GM19328 (cell line): ENCODE measurements at regions not wholly inside any gene's neighbourhood (a gene's known extent, or its start where the extent isn't known, plus 50 kb on each side); places are given as distances from the start of the nearest gene placed in this dataset.

ENCODE experiments used
- ATAC-seq: cut with Tn5 transposase; IDR thresholded peaks from one replicate; pipeline ENCODE4 v1.9.1; 2021; ENCODE audit warnings: mild to moderate bottlenecking, moderate library complexity; ENCODE audit not compliant: unreplicated experiment

DNA sequence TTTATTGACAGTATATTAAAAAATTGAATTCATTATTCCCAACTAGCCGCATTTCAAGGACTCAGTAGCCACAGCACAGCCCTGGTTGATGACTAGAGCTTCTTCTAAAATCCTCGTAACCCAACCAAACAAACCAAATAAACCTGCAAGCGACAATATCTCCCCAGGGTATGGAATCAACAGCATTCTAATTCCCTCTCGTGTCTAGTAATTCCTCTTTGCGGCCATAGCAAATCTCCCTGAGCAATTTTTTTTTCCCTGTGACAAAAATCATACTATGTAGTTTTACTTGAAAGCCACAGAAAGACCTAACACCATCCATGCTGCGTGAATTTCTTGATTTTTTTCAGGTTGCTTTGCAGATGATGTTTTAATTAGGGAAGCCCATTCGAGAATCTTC, 143.4 kb upstream of the MYOCD start:
- no peak for ATAC-seq

DNA sequence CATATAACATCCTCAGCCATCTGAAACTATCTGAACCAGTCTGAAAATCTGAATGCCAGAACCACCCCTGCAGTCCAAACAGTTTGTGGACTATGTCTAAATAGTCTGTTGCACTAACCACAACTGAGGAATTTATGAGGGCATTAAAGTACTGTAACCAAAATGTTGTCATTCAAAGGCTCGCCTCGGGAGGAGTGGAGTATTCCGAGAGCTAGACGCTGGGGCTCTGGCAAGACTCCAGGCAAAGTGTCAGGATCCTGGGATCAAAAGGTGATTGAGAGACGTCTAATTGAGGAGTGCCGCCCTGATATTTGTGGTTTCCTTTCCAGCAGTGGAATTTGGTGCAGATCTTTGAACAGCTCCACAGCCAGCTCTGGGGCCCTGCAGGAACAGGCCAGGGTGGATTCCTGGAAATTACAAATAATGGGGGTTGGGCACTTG, 142.9 kb upstream of the MYOCD start:
- no peak for ATAC-seq

DNA sequence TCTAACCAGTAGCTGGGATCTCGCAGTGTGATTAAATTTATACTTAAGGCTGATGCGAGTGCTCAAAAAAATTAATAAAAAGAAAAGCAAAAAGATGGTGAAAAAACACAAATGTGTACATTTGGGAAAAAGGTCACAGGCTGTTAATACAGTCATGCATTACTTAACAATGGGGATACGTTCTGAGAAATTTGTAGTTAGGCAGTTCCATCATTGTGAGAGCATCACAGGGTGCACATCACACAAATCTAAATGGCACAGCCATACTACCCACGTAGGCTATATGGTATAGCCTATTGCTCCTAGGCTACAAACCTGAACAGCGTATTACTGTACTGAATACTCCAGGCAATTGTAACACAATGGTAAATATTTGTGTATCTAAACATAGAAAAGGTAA, 142.4 kb upstream of the MYOCD start:
- ATAC-seq: no peak

DNA sequence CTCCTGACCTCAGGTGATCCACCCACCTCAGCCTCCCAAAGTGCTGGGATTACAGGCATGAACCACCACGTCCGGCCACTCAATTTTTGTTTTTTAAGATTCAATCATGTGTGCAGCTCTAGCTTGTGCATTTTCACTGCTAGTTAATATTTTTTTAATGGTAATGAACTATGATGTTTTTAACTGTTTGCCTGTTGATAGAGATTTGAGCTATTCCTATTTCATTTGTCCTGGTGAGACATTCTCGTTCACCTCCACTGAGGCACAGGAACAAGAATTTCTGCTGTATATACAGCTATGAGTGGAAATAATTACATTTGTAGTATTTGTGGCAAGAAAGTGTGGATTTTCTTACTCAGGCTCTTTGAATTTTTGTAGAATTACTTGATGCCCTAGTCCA, 137.7 kb upstream of the MYOCD start:
- ATAC-seq: no peak

DNA sequence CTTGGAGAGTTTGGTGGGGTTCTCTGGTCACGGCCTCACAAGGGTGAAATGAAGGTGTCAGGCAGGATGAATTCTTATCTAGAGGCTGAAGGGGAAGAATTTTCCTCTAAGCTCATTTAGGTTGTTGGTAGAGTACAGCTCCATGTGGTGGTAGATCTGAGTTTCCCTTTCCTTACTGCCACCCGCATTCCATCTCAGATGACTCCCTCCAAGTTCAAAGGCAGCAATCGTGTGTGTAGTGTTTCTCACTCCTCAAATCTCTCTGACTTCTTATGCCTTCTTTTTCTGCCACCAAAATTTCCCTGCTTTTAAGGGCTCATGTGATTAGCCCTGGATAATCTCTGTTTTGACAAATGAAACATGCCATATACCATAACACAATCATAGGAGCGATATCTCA, 135.5 kb upstream of the MYOCD start:
- no peak for ATAC-seq

DNA sequence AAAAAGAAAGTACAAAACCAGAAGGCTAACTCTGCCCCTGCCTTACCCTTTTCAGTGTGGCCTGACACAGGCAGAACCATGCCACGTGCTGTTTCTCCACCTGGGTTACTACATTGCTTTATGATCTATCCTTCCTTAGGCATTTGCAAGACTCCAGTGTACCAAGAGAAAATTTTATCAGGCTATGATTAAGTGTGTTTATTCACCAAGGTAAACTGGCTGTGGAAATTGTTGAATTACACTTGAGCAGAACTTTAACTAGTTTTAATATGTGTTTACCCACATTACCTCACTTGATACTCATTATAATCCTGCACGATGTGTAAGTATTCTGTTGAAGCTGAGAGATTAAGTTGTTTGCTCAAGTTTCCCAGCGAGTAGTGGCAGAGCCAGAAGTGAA, 129.7 kb upstream of the MYOCD start:
- no peak for ATAC-seq

DNA sequence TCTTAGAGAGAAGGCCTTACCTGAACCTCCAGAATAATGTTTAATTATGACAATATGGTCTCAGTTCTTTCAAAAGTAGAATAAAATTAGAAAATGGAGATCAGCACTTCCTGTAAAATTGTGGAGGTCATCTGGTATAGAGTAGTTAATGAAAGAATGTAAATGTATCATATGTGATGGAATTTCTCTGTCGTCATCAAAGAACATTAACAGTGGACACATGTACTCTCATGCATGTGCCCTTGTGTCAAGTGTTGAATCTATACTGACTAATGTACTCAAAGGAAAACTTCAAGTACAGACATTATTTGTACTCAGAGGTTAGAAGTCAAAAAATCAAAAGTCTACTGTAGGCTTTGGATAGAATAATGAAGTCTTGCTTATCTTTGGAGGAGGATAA, 129.2 kb upstream of the MYOCD start:
- ATAC-seq: no peak

DNA sequence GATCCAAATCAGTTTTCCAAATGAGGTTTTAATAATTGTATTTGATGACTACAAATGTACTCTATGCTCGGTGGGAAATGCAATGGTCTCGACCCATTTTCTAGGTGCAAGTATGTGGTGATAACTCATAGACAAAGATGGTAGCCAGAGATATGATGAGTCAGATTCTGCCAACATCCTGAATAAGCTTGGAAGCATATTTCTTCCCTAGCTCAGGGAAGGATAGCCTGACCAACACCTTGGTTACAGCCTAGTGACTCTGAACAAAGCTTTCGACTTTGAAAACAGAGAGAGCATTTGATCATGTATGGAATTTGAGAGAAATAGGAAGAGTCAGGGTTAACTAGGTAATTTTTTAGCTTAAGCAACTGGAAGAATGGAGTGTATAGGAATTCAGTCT, 128.3 kb upstream of the MYOCD start:
- no peak for ATAC-seq

DNA sequence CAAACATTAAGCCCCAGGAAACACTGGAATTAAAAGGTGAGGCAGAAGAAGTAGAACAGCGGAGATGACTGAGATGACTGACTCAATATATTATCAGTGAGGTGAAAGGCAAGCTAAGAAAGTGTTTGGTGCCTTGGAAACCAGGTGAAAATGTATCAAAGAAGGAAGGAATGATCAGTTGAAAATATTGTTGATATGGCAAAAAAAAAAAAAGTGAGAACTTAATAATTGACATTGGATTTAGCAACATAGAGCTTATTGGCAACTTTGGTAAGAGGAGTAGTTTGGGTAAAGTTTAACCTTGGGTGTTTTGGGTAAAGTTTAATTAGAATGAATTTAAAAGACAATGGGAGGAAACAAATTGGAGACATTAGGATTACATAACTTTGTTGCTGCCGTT, 127.7 kb upstream of the MYOCD start:
- no peak for ATAC-seq

DNA sequence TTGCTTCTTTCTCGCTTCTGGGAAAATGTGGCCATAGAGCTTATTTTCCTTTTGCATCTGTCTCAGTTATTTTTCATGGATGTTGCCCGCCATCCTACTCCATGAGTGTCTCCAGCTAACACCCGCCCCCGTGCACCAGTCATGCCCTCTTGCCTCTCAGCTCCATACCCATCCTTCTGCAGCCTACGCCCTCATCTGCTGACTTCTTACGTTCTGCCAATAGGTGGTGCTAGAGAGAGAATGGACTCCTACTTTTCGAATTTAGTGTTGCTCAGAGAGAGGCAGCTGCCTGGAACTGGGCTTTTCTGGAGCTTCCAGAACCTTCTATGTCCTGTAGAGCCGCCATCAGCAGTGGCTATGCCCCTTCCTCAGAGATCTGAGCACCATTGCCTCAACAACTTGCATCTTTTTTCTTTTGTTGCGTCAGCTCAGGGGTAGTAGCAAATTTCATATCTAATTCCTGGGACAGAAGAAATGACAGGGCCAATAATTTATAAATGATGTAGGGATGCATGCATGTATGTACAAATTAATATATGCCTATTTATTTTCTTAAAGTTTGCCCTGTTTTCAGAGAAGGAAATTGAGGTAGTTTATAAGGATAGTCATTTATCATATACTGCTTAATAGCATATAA, 119.7 kb upstream of the MYOCD start:
- no peak for ATAC-seq

DNA sequence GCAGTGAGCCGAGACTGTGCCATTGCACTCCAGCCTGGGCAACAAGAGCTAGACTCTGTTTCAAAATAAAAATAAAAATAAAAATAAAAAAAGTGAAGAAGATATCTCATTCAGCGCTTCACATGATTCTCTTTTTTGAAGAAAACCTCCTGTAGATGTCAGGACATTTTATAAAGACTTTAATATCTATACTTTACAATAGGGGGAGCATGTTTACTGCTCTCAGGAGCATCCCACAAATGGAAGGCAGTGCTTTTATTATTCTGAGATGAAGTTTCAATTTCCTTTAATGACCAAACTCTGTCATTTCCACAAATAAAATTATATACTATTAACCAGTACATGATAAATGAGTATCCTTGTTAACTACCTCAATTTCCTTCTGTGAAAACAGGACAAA, 118.7 kb upstream of the MYOCD start:
- ATAC-seq: no peak

DNA sequence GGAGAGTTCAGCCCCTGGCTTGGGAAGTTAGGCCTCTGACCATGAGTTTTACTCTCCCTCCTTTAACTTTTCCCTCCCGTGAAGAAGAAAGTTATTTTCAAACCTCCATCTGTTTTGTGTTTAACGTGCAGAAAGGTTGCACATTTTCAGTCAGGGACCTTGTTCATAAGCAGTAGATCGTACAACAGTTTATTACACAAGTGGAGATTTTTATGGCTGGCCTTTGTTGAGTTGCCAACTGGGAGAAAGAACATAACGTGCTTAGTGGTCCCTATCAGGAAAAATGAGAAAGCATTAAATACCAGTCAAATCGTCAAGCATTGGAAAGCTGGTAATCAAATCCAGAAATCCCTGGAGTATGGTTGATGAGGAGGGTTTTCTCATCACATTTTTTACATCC, 117.9 kb upstream of the MYOCD start:
- no peak for ATAC-seq

DNA sequence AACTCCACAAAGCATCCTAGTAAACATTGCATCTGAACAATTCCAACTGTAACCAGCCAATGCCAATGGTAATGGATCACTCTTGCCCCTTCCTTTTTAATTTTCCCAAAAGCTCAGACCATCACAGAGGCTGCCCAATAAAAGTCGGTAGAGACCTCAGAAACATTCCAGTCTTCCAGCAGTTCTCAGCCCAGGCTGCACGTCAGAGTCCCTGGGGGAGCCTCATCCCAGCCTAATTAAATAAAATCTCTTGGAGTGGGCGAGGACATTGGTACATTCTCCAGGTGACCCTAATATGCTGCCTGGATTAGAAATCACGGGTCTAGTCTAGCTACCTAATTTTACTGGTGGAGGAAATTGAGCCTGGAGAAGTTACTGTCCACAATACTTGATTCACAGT, 117.1 kb upstream of the MYOCD start:
- ATAC-seq: no peak

DNA sequence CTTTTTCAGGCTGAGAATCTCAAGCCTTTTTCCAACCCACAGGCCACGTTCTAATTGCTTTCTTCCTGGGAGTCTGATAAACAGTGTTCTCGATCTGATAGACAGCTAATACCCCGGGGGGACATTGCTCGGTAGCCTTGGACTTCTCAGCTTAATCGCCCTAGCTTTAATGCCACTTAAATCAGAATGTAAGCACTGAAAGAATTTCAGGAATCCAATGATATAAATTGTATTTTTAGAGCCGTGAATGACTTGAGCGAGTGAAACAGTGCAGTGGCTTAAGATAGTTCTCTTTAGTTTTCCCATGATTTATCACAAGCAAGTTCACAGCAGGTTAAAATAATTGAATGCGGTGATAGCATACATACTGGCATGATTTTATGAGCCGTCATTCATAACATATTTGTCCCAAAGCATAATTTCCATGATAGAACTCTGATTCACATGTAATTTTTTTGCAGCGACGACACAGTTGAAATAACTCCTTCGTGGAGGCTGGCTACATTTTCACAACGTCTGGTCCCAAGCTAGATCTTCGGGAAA, 116.1 kb upstream of the MYOCD start:
- no peak for ATAC-seq

DNA sequence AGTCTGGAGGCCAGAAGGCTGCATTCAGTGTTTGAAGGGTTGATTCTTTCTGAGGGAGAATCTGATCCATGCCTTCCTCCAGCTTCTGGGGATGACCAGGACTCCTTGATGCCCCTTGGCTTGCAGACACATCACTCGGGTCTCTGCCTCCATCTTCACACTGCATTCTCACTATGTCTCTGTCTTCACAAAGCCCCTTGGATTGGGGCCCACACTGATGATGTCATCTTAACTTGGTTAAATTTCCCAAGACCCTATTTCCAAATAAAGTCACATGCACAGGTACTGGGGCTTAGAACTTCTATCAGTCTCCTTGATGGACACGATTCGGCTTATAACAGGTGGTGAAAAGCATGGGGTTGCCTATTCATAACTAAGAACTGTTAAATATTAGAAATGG, 112.1 kb upstream of the MYOCD start:
- ATAC-seq: no peak

DNA sequence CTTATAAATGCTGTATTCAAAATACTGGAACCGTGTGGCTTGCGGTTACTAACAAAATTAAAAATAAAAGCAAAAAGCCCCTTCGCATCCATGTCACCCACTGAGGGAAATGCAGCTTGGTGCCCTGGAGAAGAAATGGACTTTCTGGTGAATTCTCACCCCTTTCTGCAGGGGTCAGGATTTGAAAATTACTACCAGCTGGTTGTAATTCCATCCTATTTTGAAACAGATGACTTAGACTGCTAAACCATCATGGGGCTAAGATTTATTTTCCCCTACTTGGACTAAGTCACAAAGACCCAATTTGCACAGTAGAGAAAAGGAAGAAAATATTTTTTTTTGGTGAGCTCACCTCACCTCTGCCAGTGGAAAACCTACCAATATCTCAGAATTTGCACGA, 111.4 kb upstream of the MYOCD start:
- ATAC-seq: no peak

DNA sequence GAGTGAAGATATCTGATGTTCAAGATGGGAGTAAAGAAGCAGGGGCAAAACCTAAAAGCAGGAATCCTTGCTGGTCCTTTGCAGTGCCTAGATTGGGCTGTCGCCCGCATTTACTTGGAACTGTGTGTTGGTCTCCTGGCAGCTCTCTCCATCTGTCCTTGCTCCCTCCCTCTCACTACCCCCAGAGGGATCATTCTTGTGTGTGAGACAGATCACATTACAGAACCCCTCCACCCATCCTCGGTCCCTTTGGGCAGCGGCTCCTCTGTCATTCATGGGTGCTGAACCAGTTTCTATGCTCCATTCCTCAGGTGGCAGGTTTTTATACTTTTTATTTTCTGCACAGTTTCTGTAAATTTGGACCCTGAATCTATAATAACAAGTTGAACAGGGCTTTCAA, 99.4 kb upstream of the MYOCD start:
- no peak for ATAC-seq

DNA sequence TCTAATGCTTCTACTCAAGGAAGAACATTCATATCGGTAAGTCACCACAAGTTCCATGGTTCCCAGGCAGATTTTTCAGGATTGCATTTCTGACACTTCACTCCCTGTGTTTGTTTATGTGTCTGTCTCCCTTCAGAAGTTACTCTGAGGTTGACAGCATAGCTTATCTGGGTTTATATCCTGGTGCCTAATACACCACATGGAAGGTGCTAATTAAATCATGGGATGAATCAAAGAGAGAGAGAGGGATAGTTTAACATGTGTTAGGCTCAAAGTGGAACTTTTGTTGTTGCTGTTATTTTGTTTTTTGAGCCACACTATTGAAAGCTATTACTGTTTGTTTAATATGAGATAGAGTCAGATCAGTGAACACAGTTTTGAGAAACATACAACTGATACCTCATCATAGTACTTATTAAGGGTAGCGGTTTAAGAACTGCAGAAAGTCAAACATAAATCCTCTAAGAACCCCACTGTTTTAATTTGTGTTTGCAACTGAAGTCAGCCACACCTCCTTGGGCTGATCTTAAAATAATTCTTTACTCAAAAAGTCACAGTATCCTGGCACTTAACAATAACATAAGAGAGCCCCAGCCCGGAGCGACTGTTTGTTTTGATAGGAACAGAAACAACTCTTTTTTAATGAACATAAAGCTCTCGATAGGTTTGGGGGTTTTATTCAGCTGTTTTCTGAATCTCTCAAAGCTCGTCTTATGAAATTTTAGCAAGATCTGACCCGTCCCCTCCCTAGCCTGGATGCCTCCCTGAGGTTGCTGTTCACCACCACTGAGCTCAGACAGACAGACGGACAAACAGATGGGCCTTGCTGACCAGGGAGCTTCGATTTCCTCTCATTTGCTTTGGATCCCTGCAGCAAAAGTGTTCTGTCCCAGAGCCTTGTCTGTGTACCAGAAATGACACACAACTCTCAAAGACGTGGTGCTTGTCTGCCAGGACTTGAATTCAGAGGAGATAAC, 98.3 kb upstream of the MYOCD start:
- no peak for ATAC-seq

DNA sequence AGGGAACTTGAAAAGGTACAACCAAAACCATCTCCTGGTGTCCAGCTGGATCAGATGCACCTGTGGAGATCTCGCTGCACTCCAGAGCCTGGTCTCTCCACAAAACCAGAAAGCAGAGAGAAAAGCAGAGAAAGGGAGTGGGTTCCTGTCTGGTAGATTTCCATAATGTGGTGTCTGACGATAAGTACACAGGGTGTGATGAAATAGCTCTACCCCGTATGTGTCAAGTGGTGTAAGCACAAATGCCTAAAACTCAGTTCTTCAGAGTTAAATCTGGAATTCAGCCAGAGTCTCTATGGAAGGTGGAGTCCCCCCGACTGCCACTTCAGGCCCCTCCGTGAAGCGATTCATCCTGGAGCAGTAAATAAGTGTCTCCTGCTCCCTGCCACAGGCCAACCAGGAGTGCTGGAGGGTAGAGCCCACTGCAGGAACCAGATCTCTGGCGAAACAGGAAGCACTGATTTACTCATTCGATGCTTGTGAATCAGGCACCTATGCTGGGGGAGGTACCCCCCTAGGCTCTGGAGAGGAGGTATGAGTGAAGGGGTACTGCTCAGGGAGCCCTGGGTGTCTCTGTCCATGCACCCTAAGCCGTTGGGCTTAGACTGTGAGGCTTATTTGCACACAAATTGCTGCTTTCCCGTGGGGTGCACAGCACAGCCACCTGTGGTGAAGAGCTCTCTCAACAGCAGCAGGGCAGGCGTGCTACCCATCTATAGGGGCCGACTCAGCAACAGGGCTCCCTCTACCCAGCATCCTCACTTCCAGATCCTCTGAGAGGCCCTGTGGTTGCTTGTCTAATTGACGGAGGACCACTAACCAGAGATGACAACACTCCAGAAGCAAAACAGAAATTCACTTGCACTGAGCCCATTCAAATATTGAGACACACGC, 97.1 kb upstream of the MYOCD start:
- no peak for ATAC-seq

DNA sequence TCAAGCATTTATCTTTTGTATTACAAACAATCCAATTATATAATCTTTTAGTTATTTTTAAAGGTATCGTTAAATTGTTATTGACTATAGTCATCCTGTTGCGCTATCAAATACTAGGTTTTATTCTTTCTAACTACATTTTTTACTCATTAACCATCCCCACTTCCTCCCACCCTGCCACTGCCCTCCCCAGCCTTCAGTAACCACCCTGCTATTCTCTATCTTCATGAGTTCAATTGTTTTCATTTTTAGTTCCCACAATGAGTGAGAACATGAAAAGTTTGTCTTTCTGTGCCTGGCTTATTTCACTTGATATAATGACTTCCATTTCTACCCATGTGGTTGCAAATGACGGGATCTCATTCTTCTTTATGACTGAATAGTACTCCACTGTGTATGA, 94.1 kb upstream of the MYOCD start:
- ATAC-seq: no peak

DNA sequence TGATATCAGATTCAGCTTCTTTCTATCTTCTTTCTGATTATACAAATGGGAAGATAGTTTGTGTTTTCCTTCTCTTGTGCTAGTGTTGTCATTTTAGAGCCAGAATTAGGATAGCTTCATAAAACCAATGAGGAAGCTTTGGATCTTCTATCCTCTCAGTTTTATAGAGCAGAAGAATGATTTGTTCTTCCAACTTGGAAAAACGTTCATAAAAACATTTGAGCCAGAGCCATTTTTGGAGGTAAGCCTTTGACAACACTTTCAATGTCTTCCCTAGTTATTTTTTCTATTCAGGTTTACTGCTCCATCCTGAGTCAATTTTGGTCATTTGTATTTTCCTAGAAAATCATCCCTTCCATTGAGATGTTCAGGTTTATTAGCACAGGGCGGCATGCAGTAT, 91.2 kb upstream of the MYOCD start:
- no peak for ATAC-seq
